Activated CD8-positive, alpha-beta T cell treated with anti-CD3 and anti-CD28 coated beads for 36 hours (primary cell): ENCODE measurements at regions not wholly inside any gene's neighbourhood (a gene's known extent, or its start where the extent isn't known, plus 50 kb on each side); places are given as distances from the start of the nearest gene placed in this dataset.

Experiments used
- ATAC-seq: fragments of 200-7000 bp; cut with Tn5 transposase; one replicate; pipeline ENCODE4 v1.10.0; 2021; ENCODE audit warnings: mild to moderate bottlenecking, moderate library complexity
- CTCF ChIA-PET: fragments of 350-600 bp; sonication (Branson Sonifier 250); formaldehyde crosslinking; loops from one replicate; lab custom pipeline; 2021; ENCODE audit warnings: antibody characterized with exemption; lab: Charles Lee
- POLR2A ChIA-PET: fragments of 350-600 bp; sonication (Branson Sonifier 250); formaldehyde crosslinking; loops from one replicate; lab custom pipeline; 2021; ENCODE audit warnings: antibody characterized with exemption; lab: Charles Lee
- DNase-seq: peaks from one replicate; pipeline ENCODE4 v3.0.0-alpha.2; 2020
- H3K27ac Mint-ChIP-seq: one replicate; pipeline ENCODE4 v1.8.0; 2021; ENCODE audit warnings: mild to moderate bottlenecking, mixed read lengths
- H3K27me3 Mint-ChIP-seq: one replicate; pipeline ENCODE4 v1.8.0; 2021; ENCODE audit warnings: mixed read lengths
- H3K36me3 Mint-ChIP-seq: one replicate; pipeline ENCODE4 v1.8.0; 2021; ENCODE audit warnings: low read depth, mixed read lengths
- H3K4me1 Mint-ChIP-seq: one replicate; pipeline ENCODE4 v1.8.0; 2021; ENCODE audit warnings: low read depth, mixed read lengths
- H3K4me3 Mint-ChIP-seq: one replicate; pipeline ENCODE4 v1.8.0; 2021; ENCODE audit warnings: mild to moderate bottlenecking, moderate library complexity, mixed read lengths
- H3K9me3 Mint-ChIP-seq: one replicate; pipeline ENCODE4 v1.8.0; 2021; ENCODE audit warnings: mixed read lengths
- CTCF ChIP-seq: fragments of 200-600 bp; IDR thresholded peaks from one replicate; pipeline ENCODE4 v1.8.0; 2022; ENCODE audit warnings: antibody characterized with exemption, mild to moderate bottlenecking
- intact Hi-C: fragments of 100-400 bp; cut with micrococcal nuclease; formaldehyde crosslinking; loops from one replicate; pipeline ENCODE4 v1.10.0; 2022

DNA sequence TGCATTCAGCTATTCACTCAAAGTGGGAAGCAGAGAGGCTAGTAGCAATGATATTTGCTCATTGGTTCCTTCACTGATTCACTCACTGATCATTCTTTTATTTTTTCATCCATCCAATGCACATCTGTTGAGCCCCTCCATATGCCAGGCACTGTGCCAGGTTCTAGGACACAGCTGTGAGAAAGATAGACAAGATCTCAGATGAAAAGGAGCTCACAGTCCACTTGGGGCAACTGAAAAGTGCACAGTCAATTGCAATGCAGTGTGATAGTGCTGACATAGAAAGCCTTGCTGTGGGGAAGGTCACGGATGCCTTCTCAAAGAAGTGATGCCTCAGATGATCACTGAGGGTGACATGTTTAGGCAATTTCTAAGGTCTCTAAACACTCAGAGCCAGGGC is 262.3 kb downstream of the PTEN start:
- Mint-ChIP-seq H3K4me1 (peaks cover 5% of the 10 kb centered on the region), H3K9me3 (no peaks in the 10 kb centered on the region), H3K36me3 (no peaks in the 10 kb centered on the region), H3K4me3 (no peak overlapping the region), H3K27ac (no peak overlapping the region), H3K27me3 (no peaks in the 10 kb centered on the region)
- TF ChIP-seq CTCF: no peak
- POLR2A ChIA-PET: no interaction called here
- intact Hi-C loops: no loop called here
- CTCF ChIA-PET: no interaction called here
- ATAC-seq (no peak), DNase-seq (no peak)

DNA sequence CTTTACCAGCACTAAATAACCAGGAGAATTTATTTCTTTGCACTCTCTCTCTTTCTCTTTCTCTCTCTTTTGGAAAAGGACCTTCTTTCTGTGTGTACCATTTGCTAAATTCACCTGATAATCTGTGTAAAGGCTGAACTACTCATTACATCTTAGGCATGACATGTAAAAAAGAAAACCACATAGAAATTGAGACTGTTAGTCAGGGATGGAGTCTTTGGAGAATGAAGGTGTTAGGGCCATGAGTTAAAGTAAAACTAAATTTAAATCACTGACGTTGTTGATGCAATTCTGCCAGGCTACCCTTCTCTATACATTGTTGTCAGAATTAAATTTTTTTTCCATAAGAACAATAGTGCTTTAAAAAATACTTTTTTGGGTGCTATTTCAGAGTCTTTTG is 263.3 kb downstream of the PTEN start:
- no peaks in the 10 kb centered on the region for H3K36me3 Mint-ChIP-seq
- CTCF ChIA-PET: no interaction called here
- no peak overlapping the region for H3K4me3 Mint-ChIP-seq
- POLR2A ChIA-PET: no interaction called here
- H3K4me1 Mint-ChIP-seq: peaks cover 4% of the 10 kb centered on the region
- peak; percentile 37 for ATAC-seq
- no peak overlapping the region for H3K27ac Mint-ChIP-seq
- TF ChIP-seq CTCF: no peak
- no peak for DNase-seq
- H3K27me3 Mint-ChIP-seq: no peaks in the 10 kb centered on the region
- intact Hi-C loops: no loop called here
- no peaks in the 10 kb centered on the region for H3K9me3 Mint-ChIP-seq

- intact Hi-C loops: no loop called here
- ATAC-seq (no peak), DNase-seq (no peak)
- H3K4me1 Mint-ChIP-seq: peaks cover 4% of the 10 kb centered on the region
- H3K36me3 Mint-ChIP-seq: no peaks in the 10 kb centered on the region
- H3K4me3 Mint-ChIP-seq: no peak overlapping the region
- TF ChIP-seq CTCF: no peak
- POLR2A ChIA-PET: no interaction called here
- H3K27ac Mint-ChIP-seq: no peak overlapping the region
- CTCF ChIA-PET: no interaction called here
- no peaks in the 10 kb centered on the region for H3K9me3 Mint-ChIP-seq
- H3K27me3 Mint-ChIP-seq: no peaks in the 10 kb centered on the region
Measured at GRCh38 chr10:88127269-88127668, 263.8 kb downstream of the PTEN start.

DNA sequence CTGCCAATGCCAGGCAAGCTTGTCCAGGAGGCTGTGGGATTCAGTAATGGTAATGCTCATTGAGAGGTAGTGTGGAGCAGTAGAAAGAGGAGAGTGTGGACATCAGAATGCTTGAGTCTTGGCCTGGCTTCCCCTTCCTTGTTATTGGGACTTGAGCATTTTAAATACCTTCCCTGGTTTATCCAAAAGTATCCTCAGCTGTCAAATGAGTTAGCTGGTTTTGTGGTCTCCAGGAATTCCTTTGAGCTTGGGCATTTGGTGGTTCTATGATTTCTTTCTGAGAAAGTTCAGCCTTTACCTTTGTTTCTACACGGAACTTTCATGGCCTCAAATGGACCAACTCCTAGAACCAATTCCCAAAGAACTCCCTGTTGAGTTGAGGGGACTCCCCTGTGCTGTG is 264.3 kb downstream of the PTEN start:
- CTCF ChIA-PET: no interaction called here
- H3K4me1 Mint-ChIP-seq: peaks cover 4% of the 10 kb centered on the region
- DNase-seq: no peak
- no peaks in the 10 kb centered on the region for H3K9me3 Mint-ChIP-seq
- H3K27me3 Mint-ChIP-seq: no peaks in the 10 kb centered on the region
- no peak for ATAC-seq
- TF ChIP-seq CTCF: no peak
- H3K27ac Mint-ChIP-seq: no peak overlapping the region
- intact Hi-C loops: no loop called here
- no peaks in the 10 kb centered on the region for H3K36me3 Mint-ChIP-seq
- H3K4me3 Mint-ChIP-seq: no peak overlapping the region
- POLR2A ChIA-PET: interaction anchor here (1.2 to 1.8 kb wide), 2 partner anchors 10 to 13 kb away, joined by 3 to 7 read pairs; no protein-coding TSS in a partner anchor

DNA sequence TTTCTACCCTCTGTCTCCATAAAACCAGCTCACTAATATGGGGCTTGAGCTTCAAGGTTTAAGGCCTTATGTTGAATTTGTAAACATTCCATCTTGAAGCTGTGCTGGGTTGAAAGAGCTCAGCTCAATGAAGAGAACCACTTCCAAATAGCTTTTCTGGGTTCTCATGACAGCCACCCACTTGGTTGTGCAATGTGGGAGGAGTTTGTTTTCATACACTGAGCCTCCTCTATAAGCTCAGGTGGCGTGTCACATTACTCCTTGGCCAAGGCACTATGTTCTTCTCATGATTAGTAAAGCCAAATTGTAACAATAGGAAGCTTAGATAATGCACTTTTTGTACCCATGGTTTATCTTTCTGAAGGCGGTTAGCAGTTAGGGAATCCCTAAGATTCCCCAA is 265.6 kb downstream of the PTEN start:
- no peak overlapping the region for H3K4me3 Mint-ChIP-seq
- ChIA-PET POLR2A (interaction anchor here (1.8 kb wide), 1 partner anchor 11 kb away, joined by 7 read pairs; no protein-coding TSS in a partner anchor), CTCF (interaction anchor here (0.7 to 1.4 kb wide), 2 partner anchors 97 to 279 kb away, joined by 3 read pairs; no protein-coding TSS in a partner anchor)
- intact Hi-C loops: no loop called here
- no peaks in the 10 kb centered on the region for H3K27me3 Mint-ChIP-seq
- H3K36me3 Mint-ChIP-seq: no peaks in the 10 kb centered on the region
- H3K27ac Mint-ChIP-seq: no peak overlapping the region
- H3K9me3 Mint-ChIP-seq: no peaks in the 10 kb centered on the region
- peaks cover 4% of the 10 kb centered on the region for H3K4me1 Mint-ChIP-seq
- DNase-seq (no peak), ATAC-seq (no peak)
- TF ChIP-seq CTCF: no peak
